CD8-positive, alpha-beta memory T cell (primary cell): ENCODE measurements at regions not wholly inside any gene's neighbourhood (a gene's known extent, or its start where the extent isn't known, plus 50 kb on each side); places are given as distances from the start of the nearest gene placed in this dataset.

Source experiments
- CTCF ChIA-PET: fragments of 350-600 bp; sonication (Branson Sonifier 250); formaldehyde crosslinking; loops from one replicate; lab custom pipeline; 2021; ENCODE audit warnings: antibody characterized with exemption; lab: Charles Lee
- POLR2A ChIA-PET: fragments of 350-600 bp; sonication (Branson Sonifier 250); formaldehyde crosslinking; loops from one replicate; lab custom pipeline; 2021; ENCODE audit warnings: antibody characterized with exemption; lab: Charles Lee
- DNase-seq, 5 donors: peaks; one replicate each; pipeline versions ENCODE4 v3.0.0 to v3.0.0-alpha.2; 2020 to 2022; ENCODE audit warnings: mixed read lengths in 1 of 5
- H3K27ac ChIP-seq: one replicate; pipeline ENCODE4 v1.7.0; 2013; ENCODE audit warnings: low read depth, mild to moderate bottlenecking, low read length, moderate library complexity
- H3K27me3 ChIP-seq: 2 replicates; pipeline ENCODE4 v1.7.0; 2013; ENCODE audit warnings: low read length, mild to moderate bottlenecking; ENCODE audit not compliant: insufficient read depth, poor library complexity, severe bottlenecking
- H3K36me3 ChIP-seq: 2 replicates; pipeline ENCODE4 v1.7.0; 2013; ENCODE audit warnings: mild to moderate bottlenecking, low read length, moderate library complexity; ENCODE audit not compliant: insufficient read depth
- H3K4me1 ChIP-seq: 2 replicates; pipeline ENCODE4 v1.7.0; 2013; ENCODE audit warnings: mild to moderate bottlenecking, low read length, moderate library complexity; ENCODE audit not compliant: insufficient read depth
- H3K4me3 ChIP-seq: 2 replicates; pipeline ENCODE4 v1.7.0; 2013; ENCODE audit warnings: mild to moderate bottlenecking, low read length
- H3K9me3 ChIP-seq: 2 replicates; pipeline ENCODE4 v1.7.0; 2013; ENCODE audit warnings: mild to moderate bottlenecking, low read length
- H3K27ac Mint-ChIP-seq, 8 donors: one replicate each; pipeline ENCODE4 v1.8.0; 2020 to 2021; ENCODE audit warnings: mixed read lengths in 8 of 8, mild to moderate bottlenecking in 6 of 8, inconsistent platforms in 3 of 8, moderate library complexity in 3 of 8
- H3K27me3 Mint-ChIP-seq, 2 donors: one replicate each; pipeline ENCODE4 v1.8.0; 2020 to 2021; ENCODE audit warnings: mixed read lengths in 2 of 2, mild to moderate bottlenecking in 1 of 2, moderate library complexity in 1 of 2
- H3K36me3 Mint-ChIP-seq, 3 donors: one replicate each; pipeline ENCODE4 v1.8.0; 2020 to 2021; ENCODE audit warnings: mixed read lengths in 3 of 3, inconsistent platforms in 1 of 3, mild to moderate bottlenecking in 1 of 3
- H3K4me1 Mint-ChIP-seq, 3 donors: one replicate each; pipeline ENCODE4 v1.8.0; 2020 to 2021; ENCODE audit warnings: mixed read lengths in 3 of 3, inconsistent platforms in 1 of 3, mild to moderate bottlenecking in 1 of 3
- H3K4me3 Mint-ChIP-seq, 7 donors: one replicate each; pipeline ENCODE4 v1.8.0; 2020 to 2021; ENCODE audit warnings: mixed read lengths in 7 of 7, mild to moderate bottlenecking in 6 of 7, moderate library complexity in 4 of 7, inconsistent platforms in 2 of 7
- H3K9me3 Mint-ChIP-seq, 5 donors: one replicate each; pipeline ENCODE4 v1.8.0; 2020 to 2022; ENCODE audit warnings: mixed read lengths in 5 of 5, mild to moderate bottlenecking in 3 of 5, moderate library complexity in 2 of 5, inconsistent platforms in 1 of 5

- H3K36me3 Mint-ChIP-seq: no peaks in the 10 kb centered on the region
- ChIA-PET POLR2A (no interaction called here), CTCF (no interaction called here)
- peaks cover 6% of the 10 kb centered on the region for H3K4me1 ChIP-seq
- H3K9me3 Mint-ChIP-seq: no peaks in the 10 kb centered on the region
- no peak overlapping the region for H3K27ac Mint-ChIP-seq
- H3K36me3 ChIP-seq: no peaks in the 10 kb centered on the region
- no peak overlapping the region for H3K4me3 ChIP-seq
- no peak overlapping the region for H3K27ac ChIP-seq
- no peak overlapping the region for H3K4me3 Mint-ChIP-seq
- H3K4me1 Mint-ChIP-seq: peaks cover 0 to 7% (median 5%) of the 10 kb centered on the region in 3 donors
- H3K9me3 ChIP-seq: no peaks in the 10 kb centered on the region
- H3K27me3 ChIP-seq: no peaks in the 10 kb centered on the region
- no peaks in the 10 kb centered on the region for H3K27me3 Mint-ChIP-seq
- DNase-seq: no peak
Observed at GRCh38 chr21:24045373-24045772, 1561.9 kb downstream of the MRPL39 start.

- peaks cover 6% of the 10 kb centered on the region for H3K4me1 ChIP-seq
- no peak overlapping the region for H3K27ac ChIP-seq
- no peaks in the 10 kb centered on the region for H3K9me3 ChIP-seq
- CTCF ChIA-PET: no interaction called here
- H3K4me3 ChIP-seq: no peak overlapping the region
- no peak for DNase-seq
- no peak overlapping the region for H3K4me3 Mint-ChIP-seq
- H3K4me1 Mint-ChIP-seq: peaks cover 0 to 7% (median 5%) of the 10 kb centered on the region in 3 donors
- H3K36me3 Mint-ChIP-seq: no peaks in the 10 kb centered on the region
- POLR2A ChIA-PET: no interaction called here
- no peaks in the 10 kb centered on the region for H3K36me3 ChIP-seq
- no peak overlapping the region for H3K27ac Mint-ChIP-seq
- peaks cover 0 to 2% (median 0%) of the 10 kb centered on the region in 5 donors for H3K9me3 Mint-ChIP-seq
- no peaks in the 10 kb centered on the region for H3K27me3 ChIP-seq
- no peaks in the 10 kb centered on the region for H3K27me3 Mint-ChIP-seq
Observed at GRCh38 chr21:24042687-24043086, 1564.6 kb downstream of the MRPL39 start.

- no peaks in the 10 kb centered on the region for H3K36me3 Mint-ChIP-seq
- no peak overlapping the region for H3K27ac Mint-ChIP-seq
- DNase-seq: no peak
- H3K36me3 ChIP-seq: no peaks in the 10 kb centered on the region
- H3K9me3 ChIP-seq: no peaks in the 10 kb centered on the region
- ChIA-PET CTCF (no interaction called here), POLR2A (no interaction called here)
- H3K4me3 Mint-ChIP-seq: no peak overlapping the region
- no peaks in the 10 kb centered on the region for H3K4me1 Mint-ChIP-seq
- H3K4me1 ChIP-seq: no peaks in the 10 kb centered on the region
- no peaks in the 10 kb centered on the region for H3K27me3 ChIP-seq
- H3K4me3 ChIP-seq: no peak overlapping the region
- H3K9me3 Mint-ChIP-seq: peaks cover 2 to 21% (median 7%) of the 10 kb centered on the region in 5 donors
- no peak overlapping the region for H3K27ac ChIP-seq
- H3K27me3 Mint-ChIP-seq: peaks cover 0 to 4% of the 10 kb centered on the region in 2 donors
Observed at GRCh38 chr21:24032709-24033232, 1574.5 kb downstream of the MRPL39 start.

- Histone ChIP-seq H3K27ac (no peak overlapping the region), H3K9me3 (no peaks in the 10 kb centered on the region), H3K4me1 (no peaks in the 10 kb centered on the region), H3K4me3 (no peak overlapping the region), H3K36me3 (no peaks in the 10 kb centered on the region), H3K27me3 (no peaks in the 10 kb centered on the region)
- no peak overlapping the region for H3K27ac Mint-ChIP-seq
- no peak for DNase-seq
- POLR2A ChIA-PET: no interaction called here
- peaks cover 0 to 3% (median 0%) of the 10 kb centered on the region in 5 donors for H3K9me3 Mint-ChIP-seq
- H3K27me3 Mint-ChIP-seq: no peaks in the 10 kb centered on the region
- H3K4me3 Mint-ChIP-seq: no peak overlapping the region
- CTCF ChIA-PET: no interaction called here
- H3K36me3 Mint-ChIP-seq: no peaks in the 10 kb centered on the region
- H3K4me1 Mint-ChIP-seq: no peaks in the 10 kb centered on the region
Observed at GRCh38 chr21:24027396-24027795, 1579.9 kb downstream of the MRPL39 start.

GRCh38 chr21:24025101-24025500 is 1582.2 kb downstream of the MRPL39 start:
- ChIA-PET POLR2A (no interaction called here), CTCF (no interaction called here)
- no peaks in the 10 kb centered on the region for H3K36me3 Mint-ChIP-seq

GRCh38 chr21:24023936-24024335 is 1583.3 kb downstream of the MRPL39 start:
- Mint-ChIP-seq H3K27ac (no peak overlapping the region), H3K9me3 (peaks cover 6 to 17% (median 7%) of the 10 kb centered on the region in 5 donors), H3K36me3 (no peaks in the 10 kb centered on the region), H3K27me3 (no peaks in the 10 kb centered on the region), H3K4me3 (no peak overlapping the region), H3K4me1 (no peaks in the 10 kb centered on the region)
- Histone ChIP-seq H3K9me3 (no peaks in the 10 kb centered on the region), H3K27me3 (no peaks in the 10 kb centered on the region), H3K4me3 (no peak overlapping the region), H3K4me1 (no peaks in the 10 kb centered on the region), H3K27ac (no peak overlapping the region), H3K36me3 (no peaks in the 10 kb centered on the region)
- ChIA-PET POLR2A (no interaction called here), CTCF (no interaction called here)
- DNase-seq: no peak

More at GRCh38 chr21:24025101-24025500, 1582.2 kb downstream of the MRPL39 start:
- Mint-ChIP-seq H3K27ac (no peak overlapping the region), H3K27me3 (no peaks in the 10 kb centered on the region), H3K9me3 (peaks cover 0 to 10% (median 5%) of the 10 kb centered on the region in 5 donors), H3K4me3 (no peak overlapping the region), H3K4me1 (no peaks in the 10 kb centered on the region)
- Histone ChIP-seq H3K9me3 (no peaks in the 10 kb centered on the region), H3K4me1 (no peaks in the 10 kb centered on the region), H3K27ac (no peak overlapping the region), H3K36me3 (no peaks in the 10 kb centered on the region), H3K4me3 (no peak overlapping the region), H3K27me3 (no peaks in the 10 kb centered on the region)
- no peak for DNase-seq

- Mint-ChIP-seq H3K27me3 (no peaks in the 10 kb centered on the region), H3K36me3 (no peaks in the 10 kb centered on the region), H3K4me1 (no peaks in the 10 kb centered on the region), H3K4me3 (no peak overlapping the region), H3K27ac (no peak overlapping the region), H3K9me3 (peaks cover 6 to 17% (median 7%) of the 10 kb centered on the region in 5 donors)
- no peak for DNase-seq
- Histone ChIP-seq H3K36me3 (no peaks in the 10 kb centered on the region), H3K9me3 (no peaks in the 10 kb centered on the region), H3K27me3 (no peaks in the 10 kb centered on the region), H3K4me3 (no peak overlapping the region), H3K4me1 (no peaks in the 10 kb centered on the region), H3K27ac (no peak overlapping the region)
- ChIA-PET CTCF (no interaction called here), POLR2A (no interaction called here)
Observed at GRCh38 chr21:24023402-24023801, 1583.9 kb downstream of the MRPL39 start.

GRCh38 chr21:24014381-24014780 is 1592.9 kb downstream of the MRPL39 start:
- ChIA-PET POLR2A (no interaction called here), CTCF (no interaction called here)
- H3K4me1 ChIP-seq: no peaks in the 10 kb centered on the region
- Mint-ChIP-seq H3K36me3 (no peaks in the 10 kb centered on the region), H3K9me3 (peaks cover 0 to 3% (median 1%) of the 10 kb centered on the region in 5 donors), H3K27me3 (no peaks in the 10 kb centered on the region), H3K27ac (no peak overlapping the region), H3K4me3 (no peak overlapping the region), H3K4me1 (no peaks in the 10 kb centered on the region)
- no peak overlapping the region for H3K27ac ChIP-seq
- no peak overlapping the region for H3K4me3 ChIP-seq
- H3K27me3 ChIP-seq: no peaks in the 10 kb centered on the region
- no peaks in the 10 kb centered on the region for H3K9me3 ChIP-seq
- DNase-seq: no peak
- no peaks in the 10 kb centered on the region for H3K36me3 ChIP-seq
